Suppressor macrophage (primary cell): ENCODE measurements at regions not wholly inside any gene's neighbourhood (a gene's known extent, or its start where the extent isn't known, plus 50 kb on each side); places are given as distances from the start of the nearest gene placed in this dataset.
A peak's percentile ranks its signal among the peaks of the same experiment; 100 is the strongest.
"Not testable (repeated sequence)": the region's sequence is repeated elsewhere in the genome, so short reads cannot be mapped to it uniquely, and the experiment has no call there.

Experiments
- DNase-seq, 4 experiments: peaks; one replicate each; pipeline ENCODE4 v3.0.0-alpha.2; 2020 to 2022

- no peak for DNase-seq
Observed at GRCh38 chr7:136324073-136324704, 347.0 kb upstream of the MTPN start.

GRCh38 chr7:136312592-136312991, 335.4 kb upstream of the MTPN start:
- DNase-seq, result no peak

GRCh38 chr7:136309407-136309806, 332.2 kb upstream of the MTPN start:
- no peak for DNase-seq

- DNase-seq, result no peak
Observed at GRCh38 chr7:136308230-136308629, 331.1 kb upstream of the MTPN start.

GRCh38 chr7:136303162-136303561, 326.0 kb upstream of the MTPN start:
- DNase-seq, result peak in 2 of 4 experiments; percentile 1 to 11

- DNase-seq, result no peak
Observed at GRCh38 chr7:136302049-136302448, 324.9 kb upstream of the MTPN start.

- no peak for DNase-seq
Observed at GRCh38 chr7:136294977-136295376, 317.8 kb upstream of the MTPN start.

GRCh38 chr7:136293841-136294391, 316.8 kb upstream of the MTPN start:
- DNase-seq, result no peak

GRCh38 chr7:136293272-136293671, 316.1 kb upstream of the MTPN start:
- no peak for DNase-seq

GRCh38 chr7:136292365-136292764, 315.2 kb upstream of the MTPN start:
- DNase-seq, result no peak

GRCh38 chr7:136290351-136290750, 313.2 kb upstream of the MTPN start:
- no peak for DNase-seq

GRCh38 chr7:136278057-136278456, 300.9 kb upstream of the MTPN start:
- no peak for DNase-seq

- no peak for DNase-seq
Observed at GRCh38 chr7:136275794-136276193, 298.6 kb upstream of the MTPN start.

- no peak for DNase-seq
Observed at GRCh38 chr7:136274636-136275345, 297.6 kb upstream of the MTPN start.

GRCh38 chr7:136272934-136273333, 295.8 kb upstream of the MTPN start:
- no peak for DNase-seq

- no peak for DNase-seq
Observed at GRCh38 chr7:136267822-136268221, 290.7 kb upstream of the MTPN start.

- no peak for DNase-seq
Observed at GRCh38 chr7:136266457-136266856, 289.3 kb upstream of the MTPN start.

GRCh38 chr7:136264304-136264703, 287.1 kb upstream of the MTPN start:
- not testable (repeated sequence) for DNase-seq

GRCh38 chr7:136263112-136263860, 286.1 kb upstream of the MTPN start:
- DNase-seq, result not testable (repeated sequence)

- DNase-seq, result not testable (repeated sequence)
Observed at GRCh38 chr7:136260591-136260990, 283.4 kb upstream of the MTPN start.

GRCh38 chr7:136259074-136259473, 281.9 kb upstream of the MTPN start:
- DNase-seq, result no peak

GRCh38 chr7:136256491-136256890, 279.3 kb upstream of the MTPN start:
- no peak for DNase-seq

- DNase-seq, result peak in 1 of 4 experiments; percentile 4
Observed at GRCh38 chr7:136254148-136254547, 277.0 kb upstream of the MTPN start.
